Endothelial cell of umbilical vein (primary cell): ENCODE measurements at regions not wholly inside any gene's neighbourhood (a gene's known extent, or its start where the extent isn't known, plus 50 kb on each side); places are given as distances from the start of the nearest gene placed in this dataset.

Source experiments
- BruUV-seq: library from RNA; stranded (reverse); fragments of 400-500 nt; replicated peaks from 2 replicates; lab custom pipeline; 2021; lab: Mats Ljungman, UMichigan
- CTCF ChIA-PET: fragments of 300-600, 350-600 bp; sonication (Branson Sonifier 250); formaldehyde crosslinking; loops from one replicate; lab custom pipeline; 2021; ENCODE audit warnings: antibody characterized with exemption, inconsistent platforms; lab: Charles Lee
- POLR2A ChIA-PET: fragments of 300-600, 350-600 bp; sonication (Branson Sonifier 250); formaldehyde crosslinking; loops from one replicate; lab custom pipeline; 2021; ENCODE audit warnings: antibody characterized with exemption, inconsistent platforms; lab: Charles Lee
- DNase-seq: peaks from one replicate; pipeline ENCODE4 v3.0.0-alpha.2; 2011; ENCODE audit warnings: low read depth, low spot score
- FAIRE-seq: peaks from 2 replicates; lab custom pipeline; 2011; peaks lifted over from hg19 to GRCh38; lab: Jason Lieb, UNC
- H2AFZ ChIP-seq: 2 replicates; pipeline ENCODE4 v1.6.0; 2012; ENCODE audit warnings: low read depth, low read length, control low read depth, inconsistent platforms
- H3K27ac ChIP-seq: 2 replicates; pipeline ENCODE4 v1.5.1; 2011; ENCODE audit warnings: low read depth, mild to moderate bottlenecking, control low read depth, low read length, moderate library complexity; ENCODE audit not compliant: insufficient read depth
- H3K27me3 ChIP-seq, 2 experiments: 2 replicates each; pipeline versions ENCODE4 v1.6.0 to v1.6.1; 2011; ENCODE audit warnings: low read length in 2 of 2, mixed read lengths in 1 of 2; ENCODE audit not compliant: control insufficient read depth in 2 of 2, insufficient read depth in 2 of 2
- H3K36me3 ChIP-seq, 2 experiments: 2 replicates in 1 of 2; 3 replicates in 1 of 2; pipeline ENCODE4 v1.5.1; 2011; ENCODE audit warnings: low read length in 2 of 2, mild to moderate bottlenecking in 1 of 2, moderate library complexity in 1 of 2; ENCODE audit not compliant: control insufficient read depth in 2 of 2, insufficient read depth in 2 of 2; ENCODE audit errors: extremely low read depth in 1 of 2
- H3K4me1 ChIP-seq: 3 replicates; pipeline ENCODE4 v1.5.1; 2011; ENCODE audit warnings: mild to moderate bottlenecking, low read length; ENCODE audit not compliant: control insufficient read depth, insufficient read depth; ENCODE audit errors: extremely low read depth
- H3K4me2 ChIP-seq: 2 replicates; pipeline ENCODE4 v1.6.1; 2011; ENCODE audit warnings: low read length, control low read depth, mixed read lengths; ENCODE audit not compliant: insufficient read depth
- H3K4me3 ChIP-seq, 3 experiments: fragments of 200-600 bp in 1 of 3; sonication (generic), shearing (Covaris generic) in 1 of 3; replicated peaks in 1 of 3; 2 replicates each; pipeline ENCODE4 v1.5.1; 2011 to 2016; ENCODE audit warnings: control low read depth in 3 of 3, low read length in 3 of 3, mild to moderate bottlenecking in 2 of 3, inconsistent platforms in 1 of 3, low read depth in 1 of 3, moderate library complexity in 1 of 3; ENCODE audit not compliant: insufficient read depth in 1 of 3
- H3K79me2 ChIP-seq: 2 replicates; pipeline ENCODE4 v1.6.0; 2012; ENCODE audit warnings: low read length, inconsistent platforms; ENCODE audit not compliant: control insufficient read depth, insufficient read depth
- H3K9ac ChIP-seq: replicated peaks from 2 replicates; pipeline ENCODE3; 2011; ENCODE audit warnings: low read length, control low read depth; ENCODE audit not compliant: insufficient read depth; ENCODE audit errors: extremely low read depth
- H3K9me1 ChIP-seq: replicated peaks from 3 replicates; pipeline ENCODE4 v1.6.0; 2011; ENCODE audit warnings: mild to moderate bottlenecking, low read length; ENCODE audit not compliant: control insufficient read depth, insufficient read depth; ENCODE audit errors: extremely low read depth
- H3K9me3 ChIP-seq: replicated peaks from 2 replicates; pipeline ENCODE4 v1.5.1; 2012; ENCODE audit warnings: low read length, inconsistent platforms; ENCODE audit not compliant: control insufficient read depth, insufficient read depth
- H4K20me1 ChIP-seq: replicated peaks from 2 replicates; pipeline ENCODE3; 2011; ENCODE audit warnings: mild to moderate bottlenecking, low read length; ENCODE audit not compliant: control insufficient read depth, insufficient read depth; ENCODE audit errors: extremely low read depth
- CTCF ChIP-seq, 2 donors: IDR thresholded peaks; 1 replicate in 1 of 2; 2 replicates in 1 of 2; pipeline ENCODE4 v1.5.1; 2011; ENCODE audit warnings: low read length in 2 of 2, mild to moderate bottlenecking in 2 of 2, moderate library complexity in 2 of 2, control low read depth in 1 of 2, inconsistent platforms in 1 of 2, low read depth in 1 of 2; ENCODE audit not compliant: insufficient read depth in 1 of 2; ENCODE audit errors: extremely low read depth in 1 of 2
- EZH2 ChIP-seq: IDR thresholded peaks from 2 replicates; pipeline ENCODE4 v1.6.1; 2012; ENCODE audit warnings: borderline replicate concordance, low read depth, mild to moderate bottlenecking, moderate library complexity, low read length, inconsistent platforms; ENCODE audit not compliant: severe bottlenecking
- FOS ChIP-seq: IDR thresholded peaks from 2 replicates; pipeline ENCODE4 v1.6.1; 2011; ENCODE audit warnings: mild to moderate bottlenecking, low read length, moderate library complexity, borderline replicate concordance; ENCODE audit not compliant: insufficient read depth
- GATA2 ChIP-seq: IDR thresholded peaks from 2 replicates; pipeline ENCODE4 v1.7.0; 2011; ENCODE audit warnings: low read depth, mild to moderate bottlenecking, moderate library complexity, mixed read lengths, low read length; ENCODE audit not compliant: insufficient read length, insufficient read depth
- JUN ChIP-seq: IDR thresholded peaks from 2 replicates; pipeline ENCODE4 v1.6.1; 2011; ENCODE audit warnings: borderline replicate concordance, low read depth; ENCODE audit not compliant: insufficient read length, insufficient read depth
- MAX ChIP-seq: IDR thresholded peaks from 2 replicates; pipeline ENCODE4 v1.6.1; 2011; ENCODE audit not compliant: insufficient read depth, insufficient read length
- MYC ChIP-seq: IDR thresholded peaks from one replicate; pipeline ENCODE4 v1.6.1; 2011; ENCODE audit warnings: mild to moderate bottlenecking, low read depth, low read length
- POLR2A ChIP-seq: IDR thresholded peaks from 2 replicates; pipeline ENCODE4 v1.6.1; 2012; ENCODE audit warnings: low read depth, mild to moderate bottlenecking, control low read depth, low read length
- POLR2AphosphoS5 ChIP-seq: IDR thresholded peaks from 2 replicates; pipeline ENCODE4 v1.6.1; 2012; ENCODE audit warnings: low read depth, mild to moderate bottlenecking, control low read depth, low read length, moderate library complexity; ENCODE audit not compliant: insufficient read depth
- dilution Hi-C: fragments of 300-500 bp; cut with MboI; formaldehyde crosslinking; loops from one replicate; pipeline ENCODE4 v1.15.0; 2019; ENCODE audit warnings: low sequenced_read_pairs; ENCODE audit not compliant: extremely low pct_ligation_motif_present
- intact Hi-C: fragments of 100-400 bp; cut with micrococcal nuclease; formaldehyde crosslinking; loops from one replicate; pipeline ENCODE4 v1.10.0; 2022

GRCh38 chr15:26210980-26211379 is 347.9 kb upstream of the ATP10A start:
- Histone ChIP-seq H2AFZ (no peak overlapping the region), H4K20me1 (no peaks in the 10 kb centered on the region), H3K4me1 (no peaks in the 10 kb centered on the region), H3K27me3 (no peaks in the 10 kb centered on the region), H3K4me3 (no peak overlapping the region), H3K9ac (no peak overlapping the region), H3K36me3 (no peaks in the 10 kb centered on the region), H3K27ac (no peak overlapping the region), H3K79me2 (no peaks in the 10 kb centered on the region), H3K4me2 (no peak overlapping the region), H3K9me3 (peaks cover 5% of the 10 kb centered on the region), H3K9me1 (no peaks in the 10 kb centered on the region)
- dilution Hi-C loops = no loop called here
- intact Hi-C loops = no loop called here
- TF ChIP-seq GATA2 (no peak), EZH2 (no peak), POLR2A (no peak), CTCF (IDR thresholded peaks at IDR 0.05; ENCODE audit: extremely low read depth in 1 of 2, insufficient read depth in 1 of 2, low read depth in 1 of 2, low read length in 2 of 2) (no peak)
- DNase-seq = no peak
- BruUV-seq = no TSS peak
- ChIA-PET CTCF (no interaction called here), POLR2A (no interaction called here)
- FAIRE-seq = no peak

GRCh38 chr15:26201177-26201858 is 338.2 kb upstream of the ATP10A start:
- H3K4me1 ChIP-seq = no peaks in the 10 kb centered on the region
- intact Hi-C loops (no loop called here), dilution Hi-C loops (no loop called here)
- CTCF ChIA-PET = no interaction called here
- no peak overlapping the region for H3K4me2 ChIP-seq
- no peaks in the 10 kb centered on the region for H3K79me2 ChIP-seq
- no peak for DNase-seq
- H4K20me1 ChIP-seq = no peaks in the 10 kb centered on the region
- H3K9ac ChIP-seq = no peak overlapping the region
- H3K9me1 ChIP-seq = no peaks in the 10 kb centered on the region
- no peak overlapping the region for H3K4me3 ChIP-seq
- H3K27ac ChIP-seq = no peak overlapping the region
- H3K36me3 ChIP-seq = no peaks in the 10 kb centered on the region
- H2AFZ ChIP-seq = no peak overlapping the region
- no peak for FAIRE-seq
- no peaks in the 10 kb centered on the region for H3K27me3 ChIP-seq
- no TSS peak for BruUV-seq
- POLR2A ChIA-PET = no interaction called here
- peaks cover 6% of the 10 kb centered on the region for H3K9me3 ChIP-seq
- no peak for TF ChIP-seq EZH2
- TF ChIP-seq CTCF (IDR thresholded peaks at IDR 0.05; ENCODE audit: extremely low read depth in 1 of 2, insufficient read depth in 1 of 2, low read depth in 1 of 2, low read length in 2 of 2) = no peak
- no peak for TF ChIP-seq JUN
- TF ChIP-seq POLR2A = no peak
- no peak for TF ChIP-seq FOS
- TF ChIP-seq MAX = no peak
- TF ChIP-seq POLR2AphosphoS5 = no peak
- TF ChIP-seq MYC = no peak
- TF ChIP-seq GATA2 = no peak
